ENCODE measurements at regions not wholly inside any gene's neighbourhood (a gene's known extent, or its start where the extent isn't known, plus 50 kb on each side); places are given as distances from the start of the nearest gene placed in this dataset.

DNA sequence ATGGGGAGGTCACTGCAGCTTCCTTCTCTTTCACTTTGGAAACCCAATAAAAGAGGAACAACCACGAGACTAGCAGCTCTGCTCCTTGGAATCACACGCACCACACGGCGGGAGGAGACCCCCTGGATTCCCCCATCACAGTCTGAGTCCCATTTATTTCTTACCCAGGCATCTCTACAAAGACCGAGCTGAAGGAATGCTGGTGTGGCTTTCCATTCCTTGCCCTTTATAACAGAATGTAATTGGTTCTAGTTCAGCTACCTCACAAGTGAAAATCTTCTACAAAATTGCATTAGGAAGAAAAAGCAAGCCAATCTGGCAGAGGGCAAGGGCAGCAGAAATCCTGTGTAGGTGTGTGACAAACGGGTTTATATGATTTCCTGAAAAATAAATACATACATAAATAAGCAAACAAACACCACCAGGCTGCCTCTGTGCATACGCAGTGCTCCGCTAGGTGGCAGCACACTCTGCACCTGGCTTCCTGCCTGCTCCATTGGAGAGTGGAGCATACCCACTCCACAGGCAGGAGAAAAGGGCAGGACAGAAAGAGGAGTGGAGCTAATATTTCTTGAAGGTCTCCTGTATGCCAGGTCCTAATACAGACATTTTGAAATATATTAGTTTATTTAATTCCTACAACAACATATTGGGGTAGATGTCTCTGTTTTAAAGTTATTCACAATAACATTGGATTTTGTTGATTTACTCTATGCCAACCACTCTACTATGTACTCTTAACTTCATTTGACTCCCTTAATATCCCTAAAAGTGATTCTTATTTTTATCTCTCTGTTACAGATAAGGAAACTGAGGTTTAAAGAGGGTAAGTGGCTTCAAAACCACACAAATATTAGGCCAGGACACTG, 673.1 kb downstream of the KCNA4 start:
- no peaks in the 10 kb centered on the region for H3K4me1 Mint-ChIP-seq
- no peak overlapping the region for H3K4me3 Mint-ChIP-seq
- H3K27ac Mint-ChIP-seq: no peak overlapping the region
- H3K9me3 Mint-ChIP-seq: no peaks in the 10 kb centered on the region
- no peaks in the 10 kb centered on the region for H3K36me3 Mint-ChIP-seq (ENCODE audit: low read depth)
- TF ChIP-seq, protein P1, sequence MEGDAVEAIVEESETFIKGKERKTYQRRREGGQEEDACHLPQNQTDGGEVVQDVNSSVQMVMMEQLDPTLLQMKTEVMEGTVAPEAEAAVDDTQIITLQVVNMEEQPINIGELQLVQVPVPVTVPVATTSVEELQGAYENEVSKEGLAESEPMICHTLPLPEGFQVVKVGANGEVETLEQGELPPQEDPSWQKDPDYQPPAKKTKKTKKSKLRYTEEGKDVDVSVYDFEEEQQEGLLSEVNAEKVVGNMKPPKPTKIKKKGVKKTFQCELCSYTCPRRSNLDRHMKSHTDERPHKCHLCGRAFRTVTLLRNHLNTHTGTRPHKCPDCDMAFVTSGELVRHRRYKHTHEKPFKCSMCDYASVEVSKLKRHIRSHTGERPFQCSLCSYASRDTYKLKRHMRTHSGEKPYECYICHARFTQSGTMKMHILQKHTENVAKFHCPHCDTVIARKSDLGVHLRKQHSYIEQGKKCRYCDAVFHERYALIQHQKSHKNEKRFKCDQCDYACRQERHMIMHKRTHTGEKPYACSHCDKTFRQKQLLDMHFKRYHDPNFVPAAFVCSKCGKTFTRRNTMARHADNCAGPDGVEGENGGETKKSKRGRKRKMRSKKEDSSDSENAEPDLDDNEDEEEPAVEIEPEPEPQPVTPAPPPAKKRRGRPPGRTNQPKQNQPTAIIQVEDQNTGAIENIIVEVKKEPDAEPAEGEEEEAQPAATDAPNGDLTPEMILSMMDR (IDR thresholded peaks at IDR 0.05): peak; percentile 99
- DNase-seq: peak; percentile 83
- peaks cover 12% of the 10 kb centered on the region for H3K27me3 Mint-ChIP-seq (ENCODE audit: low read depth, poor library complexity)

DNA sequence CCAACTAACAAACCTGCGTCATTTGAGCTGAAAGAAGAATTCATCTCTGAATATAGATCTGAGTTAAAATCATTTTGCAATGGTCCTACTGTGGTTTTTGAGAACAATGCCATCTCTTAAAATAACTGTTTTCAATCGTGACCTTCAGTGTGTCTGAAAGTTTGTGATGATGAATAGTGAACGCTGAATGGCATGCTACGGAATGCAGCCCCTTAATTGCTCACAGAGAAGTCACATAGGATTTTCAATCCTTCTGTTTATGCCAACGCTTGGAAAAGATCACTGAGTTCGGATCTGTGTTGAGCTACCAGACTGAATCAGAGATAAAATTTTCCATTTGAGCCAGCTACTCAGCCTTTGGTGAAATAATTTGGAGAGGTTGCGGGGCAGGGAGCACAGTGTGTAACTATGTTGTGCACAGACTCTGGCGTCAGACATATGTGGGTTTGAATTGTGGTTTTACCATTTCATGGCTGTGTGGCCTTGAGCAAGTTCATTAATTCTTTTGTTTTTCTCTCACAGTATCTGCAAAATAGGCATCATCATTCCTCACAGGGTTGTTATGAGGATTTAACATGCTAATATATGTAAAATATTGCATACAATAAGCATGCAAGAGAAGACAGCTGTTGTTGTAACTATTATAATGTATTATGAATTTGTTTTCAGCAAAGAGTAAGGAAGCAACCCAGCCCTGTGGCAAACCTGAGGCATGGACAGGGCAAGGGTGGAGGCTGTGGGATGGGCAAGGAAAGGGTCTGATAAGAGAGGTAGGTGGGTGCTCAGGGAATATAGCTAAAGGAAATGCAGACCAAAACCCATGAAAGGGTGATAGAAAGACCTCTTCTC, 679.9 kb downstream of the KCNA4 start:
- no peak overlapping the region for H3K4me3 Mint-ChIP-seq
- no peaks in the 10 kb centered on the region for H3K9me3 Mint-ChIP-seq
- TF ChIP-seq, protein P1 (IDR thresholded peaks at IDR 0.05): no peak
- H3K27ac Mint-ChIP-seq: no peak overlapping the region
- H3K36me3 Mint-ChIP-seq (ENCODE audit: low read depth): no peaks in the 10 kb centered on the region
- H3K27me3 Mint-ChIP-seq (ENCODE audit: low read depth, poor library complexity): peaks cover 24% of the 10 kb centered on the region
- H3K4me1 Mint-ChIP-seq: no peaks in the 10 kb centered on the region
- no peak for DNase-seq

DNA sequence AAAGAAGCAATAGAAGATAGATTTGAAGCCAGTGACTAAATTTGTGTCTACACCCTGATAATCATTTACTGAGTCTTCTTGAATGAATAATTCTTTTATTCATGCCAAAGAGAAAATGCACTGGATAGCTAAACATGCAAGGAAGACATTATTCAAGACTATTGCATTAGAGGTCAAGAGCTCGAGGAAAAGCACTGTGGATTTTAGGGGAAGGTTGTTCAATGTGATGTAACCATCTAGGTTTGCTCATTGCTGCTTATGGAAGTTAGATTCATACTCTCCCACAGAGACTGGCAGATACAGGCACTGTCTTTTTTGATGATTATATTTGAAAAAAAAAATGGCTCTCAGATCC, 682.1 kb downstream of the KCNA4 start:
- Mint-ChIP-seq H3K9me3 (no peaks in the 10 kb centered on the region), H3K36me3 (ENCODE audit: low read depth) (no peaks in the 10 kb centered on the region), H3K27ac (no peak overlapping the region), H3K4me1 (no peaks in the 10 kb centered on the region), H3K27me3 (ENCODE audit: low read depth, poor library complexity) (peaks cover 25% of the 10 kb centered on the region), H3K4me3 (no peak overlapping the region)
- TF ChIP-seq, protein P1 (IDR thresholded peaks at IDR 0.05): no peak
- DNase-seq: no peak

DNA sequence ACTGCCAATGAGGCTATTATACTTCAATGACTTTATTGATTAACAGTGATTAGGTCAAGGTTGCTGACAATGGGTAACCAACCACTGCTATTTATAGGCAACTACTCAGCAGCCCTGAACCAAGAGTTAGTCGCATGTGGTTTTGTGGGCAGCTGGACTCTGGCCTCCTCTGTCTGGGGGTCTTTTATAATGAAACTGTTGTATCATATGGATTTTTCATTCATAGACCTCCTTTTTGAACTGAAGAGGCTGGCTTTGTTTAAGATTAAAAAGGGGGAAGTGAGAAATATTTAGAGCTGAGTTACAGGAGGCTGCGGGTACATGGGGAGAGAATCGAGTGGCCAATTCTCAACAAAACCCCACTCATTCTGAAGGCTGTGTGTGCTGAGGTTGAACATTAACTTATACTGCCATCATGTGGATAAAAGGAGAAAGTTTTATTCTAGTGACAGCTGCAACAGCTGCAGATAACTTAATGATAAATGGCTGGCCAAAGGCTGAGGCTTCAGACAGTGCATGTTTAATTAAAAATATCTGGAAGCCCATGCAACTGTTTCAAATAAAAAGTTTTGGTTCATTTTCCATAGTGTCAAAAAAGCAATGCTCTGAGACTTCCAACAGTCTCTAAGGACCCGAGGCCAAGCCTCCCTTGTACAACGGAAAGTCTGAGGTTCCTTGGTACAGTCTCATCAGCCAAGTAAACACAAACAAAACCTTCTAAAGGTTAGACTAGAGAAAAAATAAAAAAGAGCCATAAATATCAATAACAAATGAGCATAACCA, 682.6 kb downstream of the KCNA4 start:
- DNase-seq: peak; percentile 9
- Mint-ChIP-seq H3K27ac (no peak overlapping the region), H3K4me1 (peaks cover under 1% of the 10 kb centered on the region), H3K36me3 (ENCODE audit: low read depth) (no peaks in the 10 kb centered on the region), H3K9me3 (no peaks in the 10 kb centered on the region), H3K4me3 (no peak overlapping the region), H3K27me3 (ENCODE audit: low read depth, poor library complexity) (peaks cover 23% of the 10 kb centered on the region)
- TF ChIP-seq, protein P1 (IDR thresholded peaks at IDR 0.05): peak; percentile 46

DNA sequence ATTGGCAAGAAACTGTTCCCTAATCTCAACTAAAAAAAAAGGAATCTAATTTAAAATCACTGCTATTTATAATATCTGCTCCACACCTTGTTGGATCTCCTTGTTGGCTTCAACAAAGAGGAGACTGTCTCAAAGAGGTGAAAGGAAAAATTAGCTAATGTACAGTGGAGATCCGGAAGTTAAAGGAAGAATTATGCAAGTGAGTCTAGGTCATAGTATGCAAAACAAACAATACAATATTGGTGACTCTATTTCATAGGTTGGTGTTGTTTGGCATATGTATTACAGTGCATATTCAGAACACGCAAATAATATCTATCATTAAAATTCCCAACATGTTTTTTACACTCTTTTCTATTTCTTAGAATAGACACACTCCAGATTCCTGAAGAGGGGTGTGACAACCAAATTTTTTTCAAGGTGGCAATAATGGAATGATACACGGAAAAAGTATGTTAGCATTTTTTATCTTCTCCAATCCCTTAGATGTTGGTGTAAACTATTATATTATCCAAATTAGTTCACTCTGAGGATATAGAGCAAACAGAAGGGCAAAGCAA, 685.3 kb downstream of the KCNA4 start:
- Mint-ChIP-seq H3K27ac (no peak overlapping the region), H3K27me3 (ENCODE audit: low read depth, poor library complexity) (peaks cover 22% of the 10 kb centered on the region), H3K9me3 (no peaks in the 10 kb centered on the region), H3K4me3 (no peak overlapping the region), H3K4me1 (peaks cover 4% of the 10 kb centered on the region), H3K36me3 (ENCODE audit: low read depth) (no peaks in the 10 kb centered on the region)
- DNase-seq: no peak
- TF ChIP-seq, protein P1 (IDR thresholded peaks at IDR 0.05): no peak

All from nephron progenitor cell (in vitro differentiated cells).